Nephron progenitor cell (in vitro differentiated cells): ENCODE measurements at regions not wholly inside any gene's neighbourhood (a gene's known extent, or its start where the extent isn't known, plus 50 kb on each side); places are given as distances from the start of the nearest gene placed in this dataset.
"Not testable (repeated sequence)": the region's sequence is repeated elsewhere in the genome, so short reads cannot be mapped to it uniquely, and the experiment has no call there.

ENCODE experiments used
- DNase-seq: peaks from one replicate; pipeline ENCODE4 v3.0.0; 2021
- H3K27ac Mint-ChIP-seq: 2 replicates; pipeline ENCODE4 v1.8.0; 2021; ENCODE audit warnings: mild to moderate bottlenecking, moderate library complexity, mixed read lengths
- H3K27me3 Mint-ChIP-seq: 2 replicates; pipeline ENCODE4 v1.8.0; 2021; ENCODE audit warnings: mild to moderate bottlenecking, low read depth, mixed read lengths; ENCODE audit not compliant: poor library complexity
- H3K36me3 Mint-ChIP-seq: 2 replicates; pipeline ENCODE4 v1.8.0; 2021; ENCODE audit warnings: low read depth, mixed read lengths
- H3K4me1 Mint-ChIP-seq: 2 replicates; pipeline ENCODE4 v1.8.0; 2021; ENCODE audit warnings: mixed read lengths
- H3K4me3 Mint-ChIP-seq: 2 replicates; pipeline ENCODE4 v1.8.0; 2021; ENCODE audit warnings: mild to moderate bottlenecking, moderate library complexity, mixed read lengths
- H3K9me3 Mint-ChIP-seq: 2 replicates; pipeline ENCODE4 v1.8.0; 2021; ENCODE audit warnings: mild to moderate bottlenecking, moderate library complexity, mixed read lengths
- CTCF ChIP-seq: fragments of 200-600 bp; sonication (generic); IDR thresholded peaks from 2 replicates; pipeline ENCODE4 v1.5.0; 2021; ENCODE audit warnings: antibody characterized with exemption

DNA sequence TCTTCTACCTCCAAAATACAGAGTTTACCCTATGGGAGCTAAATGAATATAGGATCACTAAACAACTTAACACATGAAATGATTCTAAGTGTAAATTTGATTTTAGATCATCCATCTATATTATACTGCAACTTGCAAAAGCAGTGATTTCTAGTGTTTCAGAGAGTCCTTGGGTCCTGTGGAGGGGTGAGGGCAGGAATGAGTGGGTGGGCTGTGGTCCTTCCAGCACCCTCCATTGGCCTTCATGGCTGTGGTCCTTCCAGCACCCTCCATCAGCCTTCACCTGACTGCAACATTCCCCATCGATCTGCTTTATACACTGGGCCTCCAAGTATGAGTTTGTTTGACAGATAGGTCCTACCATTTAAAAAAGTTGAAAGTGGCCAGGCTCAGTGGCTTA is 70.5 kb downstream of the TTC6 start:
- no peak overlapping the region for H3K27ac Mint-ChIP-seq
- DNase-seq = no peak
- no peak overlapping the region for H3K4me3 Mint-ChIP-seq
- no peaks in the 10 kb centered on the region for H3K36me3 Mint-ChIP-seq
- H3K9me3 Mint-ChIP-seq = peaks cover 29% of the 10 kb centered on the region
- no peaks in the 10 kb centered on the region for H3K4me1 Mint-ChIP-seq
- peaks cover 7% of the 10 kb centered on the region for H3K27me3 Mint-ChIP-seq
- TF ChIP-seq CTCF = no peak

- no peaks in the 10 kb centered on the region for H3K36me3 Mint-ChIP-seq
- H3K27me3 Mint-ChIP-seq = peaks cover 10% of the 10 kb centered on the region
- DNase-seq = no peak
- H3K9me3 Mint-ChIP-seq = peaks cover 7% of the 10 kb centered on the region
- H3K4me1 Mint-ChIP-seq = no peaks in the 10 kb centered on the region
- no peak overlapping the region for H3K4me3 Mint-ChIP-seq
- TF ChIP-seq CTCF = no peak
- H3K27ac Mint-ChIP-seq = no peak overlapping the region
These were observed 73.2 kb downstream of the TTC6 start for GRCh38 chr14:37668646-37669045.

DNA sequence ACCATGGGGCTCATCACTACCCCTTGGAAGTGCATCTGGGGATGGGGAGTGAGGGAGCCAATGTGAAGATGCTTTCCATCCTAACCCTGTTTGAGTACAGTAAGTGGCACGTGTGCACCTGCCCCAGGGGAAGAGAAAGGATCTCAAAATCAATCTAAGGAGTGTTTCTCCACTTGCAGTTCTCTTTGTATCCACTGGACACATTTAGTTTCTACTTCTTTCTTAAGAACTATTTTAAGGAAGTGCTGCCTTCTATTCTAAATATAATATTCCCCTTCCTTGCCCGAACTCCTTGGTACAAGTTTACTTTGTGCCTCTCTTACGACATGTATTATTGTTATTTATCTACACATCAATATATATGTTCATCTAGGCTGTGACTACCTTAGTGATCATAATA is 73.8 kb downstream of the TTC6 start:
- H3K4me3 Mint-ChIP-seq = no peak overlapping the region
- TF ChIP-seq CTCF = no peak
- peaks cover 10% of the 10 kb centered on the region for H3K27me3 Mint-ChIP-seq
- H3K4me1 Mint-ChIP-seq = no peaks in the 10 kb centered on the region
- no peak overlapping the region for H3K27ac Mint-ChIP-seq
- H3K36me3 Mint-ChIP-seq = no peaks in the 10 kb centered on the region
- peaks cover 4% of the 10 kb centered on the region for H3K9me3 Mint-ChIP-seq
- DNase-seq = no peak

GRCh38 chr14:37673439-37673838 is 78.0 kb downstream of the TTC6 start:
- H3K27ac Mint-ChIP-seq = no peak overlapping the region
- no peak overlapping the region for H3K4me3 Mint-ChIP-seq
- peaks cover 6% of the 10 kb centered on the region for H3K27me3 Mint-ChIP-seq
- no peak for TF ChIP-seq CTCF
- H3K4me1 Mint-ChIP-seq = no peaks in the 10 kb centered on the region
- H3K9me3 Mint-ChIP-seq = no peaks in the 10 kb centered on the region
- H3K36me3 Mint-ChIP-seq = no peaks in the 10 kb centered on the region
- no peak for DNase-seq

DNA sequence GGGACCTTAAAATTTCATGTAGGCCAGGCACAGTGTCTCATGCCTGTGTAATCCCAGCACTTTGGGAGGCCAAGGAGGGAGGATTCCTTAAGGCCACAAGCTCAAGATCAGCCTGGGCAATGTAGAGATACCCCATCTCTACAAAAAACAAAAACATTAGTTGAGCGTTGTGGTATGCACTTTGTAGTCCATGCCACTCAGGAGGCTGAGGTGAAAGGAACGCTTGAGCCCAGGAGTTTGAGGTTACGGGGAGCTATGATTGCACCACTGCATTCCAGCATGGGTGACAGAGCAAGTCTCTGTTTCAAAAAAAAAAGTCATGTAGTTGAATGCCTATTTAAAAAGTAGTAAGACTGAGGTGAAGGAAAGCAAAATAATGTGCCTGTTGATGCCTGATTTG is 83.5 kb downstream of the TTC6 start:
- no peaks in the 10 kb centered on the region for H3K4me1 Mint-ChIP-seq
- H3K9me3 Mint-ChIP-seq = no peaks in the 10 kb centered on the region
- H3K27me3 Mint-ChIP-seq = no peaks in the 10 kb centered on the region
- TF ChIP-seq CTCF = no peak
- H3K36me3 Mint-ChIP-seq = no peaks in the 10 kb centered on the region
- no peak overlapping the region for H3K27ac Mint-ChIP-seq
- no peak overlapping the region for H3K4me3 Mint-ChIP-seq
- no peak for DNase-seq

DNA sequence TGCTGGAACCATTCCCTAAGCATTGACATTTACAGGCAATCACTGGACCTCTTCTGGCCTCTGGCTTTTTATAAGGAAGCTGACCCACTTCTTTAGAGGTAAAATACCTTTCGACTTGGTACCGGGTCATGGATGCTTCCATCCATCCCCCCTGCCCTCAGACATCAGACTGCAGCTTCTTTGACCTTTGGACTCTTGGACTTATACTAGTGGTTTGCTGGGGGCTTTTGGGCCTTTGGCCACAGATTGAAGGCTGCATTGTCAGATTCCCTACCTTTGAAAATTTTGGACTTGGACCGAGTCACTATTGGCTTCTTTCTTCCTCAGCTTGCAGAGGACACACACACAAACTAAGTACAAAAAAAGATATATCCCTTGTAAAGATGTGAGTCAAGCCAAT is 86.1 kb downstream of the TTC6 start:
- Mint-ChIP-seq H3K4me3 (no peak overlapping the region), H3K9me3 (no peaks in the 10 kb centered on the region), H3K4me1 (no peaks in the 10 kb centered on the region), H3K27me3 (no peaks in the 10 kb centered on the region), H3K27ac (no peak overlapping the region), H3K36me3 (no peaks in the 10 kb centered on the region)
- TF ChIP-seq CTCF = no peak
- DNase-seq = no peak

GRCh38 chr14:37692680-37693079 is 97.3 kb downstream of the TTC6 start:
- H3K4me1 Mint-ChIP-seq, DNase-seq, H3K4me3 Mint-ChIP-seq, H3K27me3 Mint-ChIP-seq, H3K36me3 Mint-ChIP-seq, H3K27ac Mint-ChIP-seq: not testable (repeated sequence)
- peaks cover 28% of the 10 kb centered on the region for H3K9me3 Mint-ChIP-seq

DNA sequence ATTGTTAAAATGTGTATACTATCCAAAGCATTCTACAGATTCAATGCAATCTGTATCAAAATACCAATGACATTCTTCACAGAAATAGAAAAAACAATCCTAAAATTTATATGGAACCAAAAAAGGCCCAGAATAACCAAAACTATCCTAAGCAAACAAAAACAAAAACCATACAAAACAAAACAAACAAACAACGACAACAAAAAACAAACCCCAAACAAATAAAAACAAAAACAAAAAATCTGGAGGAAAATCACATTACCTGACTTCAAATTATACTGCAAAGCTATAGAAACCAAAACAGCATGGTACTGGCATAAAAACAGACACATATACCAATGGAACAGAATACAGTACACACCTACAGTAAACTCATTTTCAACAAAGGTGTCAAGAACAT is 98.0 kb downstream of the TTC6 start:
- H3K9me3 Mint-ChIP-seq = peaks cover 28% of the 10 kb centered on the region
- not testable (repeated sequence) for H3K27me3 Mint-ChIP-seq, DNase-seq, H3K4me3 Mint-ChIP-seq, H3K36me3 Mint-ChIP-seq, H3K4me1 Mint-ChIP-seq, H3K27ac Mint-ChIP-seq
